Endothelial cell of umbilical vein (primary cell): ENCODE measurements at regions not wholly inside any gene's neighbourhood (a gene's known extent, or its start where the extent isn't known, plus 50 kb on each side); places are given as distances from the start of the nearest gene placed in this dataset.

Experiments used
- BruUV-seq: library from RNA; stranded (reverse); fragments of 400-500 nt; replicated peaks from 2 replicates; lab custom pipeline; 2021; lab: Mats Ljungman, UMichigan
- CTCF ChIA-PET: fragments of 300-600, 350-600 bp; sonication (Branson Sonifier 250); formaldehyde crosslinking; loops from one replicate; lab custom pipeline; 2021; ENCODE audit warnings: antibody characterized with exemption, inconsistent platforms; lab: Charles Lee
- POLR2A ChIA-PET: fragments of 300-600, 350-600 bp; sonication (Branson Sonifier 250); formaldehyde crosslinking; loops from one replicate; lab custom pipeline; 2021; ENCODE audit warnings: antibody characterized with exemption, inconsistent platforms; lab: Charles Lee
- DNase-seq: peaks from one replicate; pipeline ENCODE4 v3.0.0-alpha.2; 2011; ENCODE audit warnings: low read depth, low spot score
- FAIRE-seq: peaks from 2 replicates; lab custom pipeline; 2011; peaks lifted over from hg19 to GRCh38; lab: Jason Lieb, UNC
- H2AFZ ChIP-seq: 2 replicates; pipeline ENCODE4 v1.6.0; 2012; ENCODE audit warnings: low read depth, low read length, control low read depth, inconsistent platforms
- H3K27ac ChIP-seq: 2 replicates; pipeline ENCODE4 v1.5.1; 2011; ENCODE audit warnings: low read depth, mild to moderate bottlenecking, control low read depth, low read length, moderate library complexity; ENCODE audit not compliant: insufficient read depth
- H3K27me3 ChIP-seq, 2 experiments: 2 replicates each; pipeline versions ENCODE4 v1.6.0 to v1.6.1; 2011; ENCODE audit warnings: low read length in 2 of 2, mixed read lengths in 1 of 2; ENCODE audit not compliant: control insufficient read depth in 2 of 2, insufficient read depth in 2 of 2
- H3K36me3 ChIP-seq, 2 experiments: 2 replicates in 1 of 2; 3 replicates in 1 of 2; pipeline ENCODE4 v1.5.1; 2011; ENCODE audit warnings: low read length in 2 of 2, mild to moderate bottlenecking in 1 of 2, moderate library complexity in 1 of 2; ENCODE audit not compliant: control insufficient read depth in 2 of 2, insufficient read depth in 2 of 2; ENCODE audit errors: extremely low read depth in 1 of 2
- H3K4me1 ChIP-seq: 3 replicates; pipeline ENCODE4 v1.5.1; 2011; ENCODE audit warnings: mild to moderate bottlenecking, low read length; ENCODE audit not compliant: control insufficient read depth, insufficient read depth; ENCODE audit errors: extremely low read depth
- H3K4me2 ChIP-seq: 2 replicates; pipeline ENCODE4 v1.6.1; 2011; ENCODE audit warnings: low read length, control low read depth, mixed read lengths; ENCODE audit not compliant: insufficient read depth
- H3K4me3 ChIP-seq, 3 experiments: fragments of 200-600 bp in 1 of 3; sonication (generic), shearing (Covaris generic) in 1 of 3; replicated peaks in 1 of 3; 2 replicates each; pipeline ENCODE4 v1.5.1; 2011 to 2016; ENCODE audit warnings: control low read depth in 3 of 3, low read length in 3 of 3, mild to moderate bottlenecking in 2 of 3, inconsistent platforms in 1 of 3, low read depth in 1 of 3, moderate library complexity in 1 of 3; ENCODE audit not compliant: insufficient read depth in 1 of 3
- H3K79me2 ChIP-seq: 2 replicates; pipeline ENCODE4 v1.6.0; 2012; ENCODE audit warnings: low read length, inconsistent platforms; ENCODE audit not compliant: control insufficient read depth, insufficient read depth
- H3K9ac ChIP-seq: replicated peaks from 2 replicates; pipeline ENCODE3; 2011; ENCODE audit warnings: low read length, control low read depth; ENCODE audit not compliant: insufficient read depth; ENCODE audit errors: extremely low read depth
- H3K9me1 ChIP-seq: replicated peaks from 3 replicates; pipeline ENCODE4 v1.6.0; 2011; ENCODE audit warnings: mild to moderate bottlenecking, low read length; ENCODE audit not compliant: control insufficient read depth, insufficient read depth; ENCODE audit errors: extremely low read depth
- H3K9me3 ChIP-seq: replicated peaks from 2 replicates; pipeline ENCODE4 v1.5.1; 2012; ENCODE audit warnings: low read length, inconsistent platforms; ENCODE audit not compliant: control insufficient read depth, insufficient read depth
- H4K20me1 ChIP-seq: replicated peaks from 2 replicates; pipeline ENCODE3; 2011; ENCODE audit warnings: mild to moderate bottlenecking, low read length; ENCODE audit not compliant: control insufficient read depth, insufficient read depth; ENCODE audit errors: extremely low read depth
- CTCF ChIP-seq, 2 donors: IDR thresholded peaks; 1 replicate in 1 of 2; 2 replicates in 1 of 2; pipeline ENCODE4 v1.5.1; 2011; ENCODE audit warnings: low read length in 2 of 2, mild to moderate bottlenecking in 2 of 2, moderate library complexity in 2 of 2, control low read depth in 1 of 2, inconsistent platforms in 1 of 2, low read depth in 1 of 2; ENCODE audit not compliant: insufficient read depth in 1 of 2; ENCODE audit errors: extremely low read depth in 1 of 2
- EZH2 ChIP-seq: IDR thresholded peaks from 2 replicates; pipeline ENCODE4 v1.6.1; 2012; ENCODE audit warnings: borderline replicate concordance, low read depth, mild to moderate bottlenecking, moderate library complexity, low read length, inconsistent platforms; ENCODE audit not compliant: severe bottlenecking
- FOS ChIP-seq: IDR thresholded peaks from 2 replicates; pipeline ENCODE4 v1.6.1; 2011; ENCODE audit warnings: mild to moderate bottlenecking, low read length, moderate library complexity, borderline replicate concordance; ENCODE audit not compliant: insufficient read depth
- GATA2 ChIP-seq: IDR thresholded peaks from 2 replicates; pipeline ENCODE4 v1.7.0; 2011; ENCODE audit warnings: low read depth, mild to moderate bottlenecking, moderate library complexity, mixed read lengths, low read length; ENCODE audit not compliant: insufficient read length, insufficient read depth
- JUN ChIP-seq: IDR thresholded peaks from 2 replicates; pipeline ENCODE4 v1.6.1; 2011; ENCODE audit warnings: borderline replicate concordance, low read depth; ENCODE audit not compliant: insufficient read length, insufficient read depth
- MAX ChIP-seq: IDR thresholded peaks from 2 replicates; pipeline ENCODE4 v1.6.1; 2011; ENCODE audit not compliant: insufficient read depth, insufficient read length
- MYC ChIP-seq: IDR thresholded peaks from one replicate; pipeline ENCODE4 v1.6.1; 2011; ENCODE audit warnings: mild to moderate bottlenecking, low read depth, low read length
- POLR2A ChIP-seq: IDR thresholded peaks from 2 replicates; pipeline ENCODE4 v1.6.1; 2012; ENCODE audit warnings: low read depth, mild to moderate bottlenecking, control low read depth, low read length
- POLR2AphosphoS5 ChIP-seq: IDR thresholded peaks from 2 replicates; pipeline ENCODE4 v1.6.1; 2012; ENCODE audit warnings: low read depth, mild to moderate bottlenecking, control low read depth, low read length, moderate library complexity; ENCODE audit not compliant: insufficient read depth
- dilution Hi-C: fragments of 300-500 bp; cut with MboI; formaldehyde crosslinking; loops from one replicate; pipeline ENCODE4 v1.15.0; 2019; ENCODE audit warnings: low sequenced_read_pairs; ENCODE audit not compliant: extremely low pct_ligation_motif_present
- intact Hi-C: fragments of 100-400 bp; cut with micrococcal nuclease; formaldehyde crosslinking; loops from one replicate; pipeline ENCODE4 v1.10.0; 2022

GRCh38 chr13:106262886-106263285 is 272.6 kb downstream of the EFNB2 start:
- dilution Hi-C loops (no loop called here), intact Hi-C loops (no loop called here)
- ChIA-PET POLR2A (no interaction called here), CTCF (no interaction called here)
- no peak overlapping the region for H3K9ac ChIP-seq
- no peak overlapping the region for H3K4me3 ChIP-seq
- BruUV-seq, result no TSS peak
- no peaks in the 10 kb centered on the region for H3K4me1 ChIP-seq
- H3K4me2 ChIP-seq, result no peak overlapping the region
- H4K20me1 ChIP-seq, result no peaks in the 10 kb centered on the region
- H3K27me3 ChIP-seq, result no peaks in the 10 kb centered on the region
- H3K27ac ChIP-seq, result no peak overlapping the region
- H2AFZ ChIP-seq, result no peak overlapping the region
- no peaks in the 10 kb centered on the region for H3K9me1 ChIP-seq
- FAIRE-seq, result no peak
- no peak for DNase-seq
- no peaks in the 10 kb centered on the region for H3K9me3 ChIP-seq
- no peaks in the 10 kb centered on the region for H3K36me3 ChIP-seq
- no peaks in the 10 kb centered on the region for H3K79me2 ChIP-seq
- TF ChIP-seq JUN (no peak), GATA2 (no peak), MAX (no peak), EZH2 (no peak), POLR2AphosphoS5 (no peak), POLR2A (no peak), FOS (no peak), MYC (no peak), CTCF (IDR thresholded peaks at IDR 0.05; ENCODE audit: extremely low read depth in 1 of 2, insufficient read depth in 1 of 2, low read depth in 1 of 2, low read length in 2 of 2) (no peak)
